B cell (primary cell): ENCODE measurements at regions not wholly inside any gene's neighbourhood (a gene's known extent, or its start where the extent isn't known, plus 50 kb on each side); places are given as distances from the start of the nearest gene placed in this dataset.
"Not testable (repeated sequence)": the region's sequence is repeated elsewhere in the genome, so short reads cannot be mapped to it uniquely, and the experiment has no call there.

Experiments
- ATAC-seq: fragments of 200-7000 bp; cut with Tn5 transposase; one replicate; pipeline ENCODE4 v1.10.0; 2021; ENCODE audit warnings: low read depth, mild to moderate bottlenecking, moderate number of reproducible peaks, moderate library complexity
- CTCF ChIA-PET: fragments of 350-600 bp; sonication (Branson Sonifier 250); formaldehyde crosslinking; loops from one replicate; lab custom pipeline; 2021; ENCODE audit warnings: antibody characterized with exemption, inconsistent platforms; lab: Charles Lee
- POLR2A ChIA-PET: fragments of 350-600 bp; sonication (Branson Sonifier 250); formaldehyde crosslinking; loops from one replicate; lab custom pipeline; 2021; ENCODE audit warnings: antibody characterized with exemption; lab: Charles Lee
- DNase-seq: peaks from one replicate; pipeline ENCODE4 v3.0.0; 2013
- H2AFZ ChIP-seq: 2 replicates; pipeline ENCODE4 v1.6.1; 2012; ENCODE audit warnings: mild to moderate bottlenecking, low read depth, low read length; ENCODE audit not compliant: insufficient read depth, poor library complexity, severe bottlenecking
- H3K27ac ChIP-seq, 2 donors: 1 replicate in 1 of 2; 2 replicates in 1 of 2; pipeline ENCODE4 v1.5.1; 2012 to 2013; ENCODE audit warnings: low read length in 2 of 2, mild to moderate bottlenecking in 2 of 2, moderate library complexity in 1 of 2
- H3K27me3 ChIP-seq, 4 experiments: fragments of 200-600 bp in 1 of 4; sonication (generic) in 1 of 4; replicated peaks in 1 of 4; 1 replicate in 2 of 4; 2 replicates in 2 of 4; pipeline versions ENCODE4 v1.6.1 to v1.7.0; 2013 to 2016; ENCODE audit warnings: low read length in 3 of 4, mild to moderate bottlenecking in 2 of 4, mixed read lengths in 1 of 4, moderate library complexity in 1 of 4; ENCODE audit not compliant: insufficient read depth in 4 of 4, control insufficient read depth in 3 of 4; ENCODE audit errors: control extremely low read depth in 1 of 4
- H3K36me3 ChIP-seq, 2 experiments: replicated peaks in 1 of 2; 1 replicate in 1 of 2; 2 replicates in 1 of 2; pipeline versions ENCODE4 v1.6.1 to v1.7.1; 2013; ENCODE audit warnings: low read length in 1 of 2; ENCODE audit not compliant: insufficient read depth in 2 of 2, control insufficient read depth in 1 of 2; ENCODE audit errors: control extremely low read depth in 1 of 2, extremely low read depth in 1 of 2
- H3K4me1 ChIP-seq, 2 donors: fragments of 200-600 bp in 1 of 2; sonication (generic) in 1 of 2; 1 replicate in 1 of 2; 2 replicates in 1 of 2; pipeline versions ENCODE4 v1.5.1 to v1.6.1; 2013 to 2017; ENCODE audit warnings: low read length in 2 of 2; ENCODE audit not compliant: control insufficient read depth in 2 of 2, insufficient read depth in 2 of 2
- H3K4me2 ChIP-seq: replicated peaks from 2 replicates; pipeline ENCODE3; 2012; ENCODE audit warnings: mild to moderate bottlenecking, low read depth, low read length; ENCODE audit not compliant: poor library complexity, severe bottlenecking
- H3K4me3 ChIP-seq, 5 experiments: fragments of 200-600 bp in 1 of 5; sonication (generic) in 1 of 5; 1 replicate in 3 of 5; 2 replicates in 2 of 5; pipeline versions ENCODE4 v1.5.1 to v1.7.0; 2011 to 2016; ENCODE audit warnings: low read length in 4 of 5, mild to moderate bottlenecking in 4 of 5, low read depth in 2 of 5, control low read depth in 1 of 5, moderate library complexity in 1 of 5; ENCODE audit not compliant: insufficient read depth in 1 of 5; ENCODE audit errors: control extremely low read depth in 1 of 5, extremely low read depth in 1 of 5
- H3K79me2 ChIP-seq: fragments of 200-600 bp; sonication (generic); one replicate; pipeline ENCODE4 v1.6.0; 2016; ENCODE audit warnings: low read length; ENCODE audit not compliant: control insufficient read depth, insufficient read depth
- H3K9ac ChIP-seq: fragments of 200-600 bp; sonication (generic); 2 replicates; pipeline ENCODE4 v1.6.1; 2017; ENCODE audit warnings: mild to moderate bottlenecking, low read length, moderate library complexity
- H3K9me3 ChIP-seq, 3 donors: one replicate each; pipeline versions ENCODE4 v1.6.1 to v1.7.1; 2013; ENCODE audit warnings: low read length in 2 of 3; ENCODE audit not compliant: control insufficient read depth in 2 of 3, insufficient read depth in 1 of 3; ENCODE audit errors: control extremely low read depth in 1 of 3
- H4K20me1 ChIP-seq: 2 replicates; pipeline ENCODE4 v1.6.0; 2012; ENCODE audit warnings: mild to moderate bottlenecking, low read length; ENCODE audit not compliant: insufficient read depth, control insufficient read depth, poor library complexity, severe bottlenecking
- H3K27ac Mint-ChIP-seq: one replicate; pipeline ENCODE4 v1.8.0; 2021; ENCODE audit warnings: mixed read lengths
- H3K27me3 Mint-ChIP-seq: one replicate; pipeline ENCODE4 v1.8.0; 2021; ENCODE audit warnings: mixed read lengths
- H3K4me1 Mint-ChIP-seq: one replicate; pipeline ENCODE4 v1.8.0; 2021; ENCODE audit warnings: mixed read lengths
- H3K4me3 Mint-ChIP-seq: one replicate; pipeline ENCODE4 v1.8.0; 2021; ENCODE audit warnings: mixed read lengths
- H3K9me3 Mint-ChIP-seq: one replicate; pipeline ENCODE4 v1.8.0; 2022; ENCODE audit warnings: mixed read lengths; ENCODE audit not compliant: insufficient read depth
- CTCF ChIP-seq: fragments of 200-600 bp; IDR thresholded peaks from one replicate; pipeline ENCODE4 v1.8.0; 2022; ENCODE audit warnings: antibody characterized with exemption, mild to moderate bottlenecking
- EZH2 ChIP-seq: IDR thresholded peaks from 2 replicates; pipeline ENCODE4 v1.6.1; 2012; ENCODE audit warnings: borderline replicate concordance, low read depth, mild to moderate bottlenecking, moderate library complexity, low read length; ENCODE audit not compliant: insufficient read depth, poor library complexity, severe bottlenecking
- WGBS: methylation state at CpG from one replicate; pipeline ENCODE4 v1.1.5; 2013; ENCODE audit warnings: missing lambda C conversion rate; ENCODE audit not compliant: insufficient coverage; 5-methylcytosine and 5-hydroxymethylcytosine counted together
- intact Hi-C: fragments of 100-400 bp; cut with micrococcal nuclease; formaldehyde crosslinking; loops from one replicate; pipeline ENCODE4 v1.10.0; 2022

DNA sequence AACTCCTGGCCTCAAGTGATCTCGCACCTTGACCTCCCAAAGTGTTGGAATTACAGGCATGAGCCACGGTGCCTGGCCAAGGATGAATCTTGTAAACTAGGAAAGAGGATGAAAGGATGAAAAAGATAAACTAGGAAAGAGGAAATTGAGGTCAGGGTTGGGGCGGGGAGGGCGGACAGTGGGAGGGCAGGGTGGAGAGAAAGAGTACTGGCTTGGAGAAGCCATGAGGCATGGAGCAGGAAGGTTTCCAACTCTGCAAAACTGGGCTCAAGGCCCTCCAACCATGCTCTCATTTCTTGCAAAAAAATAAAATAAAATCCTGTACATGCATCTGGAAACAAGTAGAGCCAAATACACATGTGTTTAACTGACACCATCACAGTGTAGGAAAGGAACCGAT is 256.6 kb upstream of the SGK1 start:
- Histone ChIP-seq H3K27ac (no peak overlapping the region), H3K4me1 (peaks cover 0 to 7% of the 10 kb centered on the region in 2 donors), H3K9me3 (no peaks in the 10 kb centered on the region), H2AFZ (no peak overlapping the region), H3K79me2 (no peaks in the 10 kb centered on the region), H3K4me2 (no peak overlapping the region), H3K27me3 (no peaks in the 10 kb centered on the region), H3K36me3 (no peaks in the 10 kb centered on the region), H3K9ac (no peak overlapping the region), H3K4me3 (no peak overlapping the region), H4K20me1 (no peaks in the 10 kb centered on the region)
- ATAC-seq (no peak), DNase-seq (no peak)
- CTCF ChIA-PET = no interaction called here
- Mint-ChIP-seq H3K27ac (no peak overlapping the region), H3K4me1 (peaks cover 7% of the 10 kb centered on the region), H3K4me3 (no peak overlapping the region), H3K9me3 (no peaks in the 10 kb centered on the region), H3K27me3 (peaks cover 7% of the 10 kb centered on the region)
- no peak for TF ChIP-seq CTCF
- no peak for TF ChIP-seq EZH2
- POLR2A ChIA-PET = no interaction called here
- intact Hi-C loops = no loop called here
- 50% methylated on average over 2 of the region's 5 CpGs for WGBS

DNA sequence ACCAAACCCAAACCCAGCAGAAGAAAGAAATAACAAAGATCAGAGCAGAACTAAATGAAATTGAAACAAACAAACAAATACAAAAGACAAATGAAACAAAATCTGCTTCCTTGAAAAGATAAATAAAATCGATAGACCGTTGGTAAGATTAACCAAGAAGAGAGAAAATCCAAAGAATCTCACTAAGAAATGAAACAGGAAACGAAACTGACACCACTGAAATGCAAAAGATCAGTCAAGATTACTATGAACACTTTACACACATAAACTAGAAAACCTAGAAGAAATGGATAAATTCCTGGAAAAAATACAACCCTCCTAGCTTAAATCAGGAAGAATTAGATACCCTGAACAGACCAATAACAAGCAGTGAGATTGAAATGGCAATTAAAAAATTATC is 252.1 kb upstream of the SGK1 start:
- H3K79me2 ChIP-seq, H2AFZ ChIP-seq, intact Hi-C loops, ATAC-seq, H3K27ac Mint-ChIP-seq, H3K27ac ChIP-seq, H3K27me3 ChIP-seq, H3K27me3 Mint-ChIP-seq, POLR2A ChIA-PET, H3K4me1 ChIP-seq, H3K9me3 Mint-ChIP-seq, H3K36me3 ChIP-seq, CTCF ChIA-PET, H3K9me3 ChIP-seq, H4K20me1 ChIP-seq: not testable (repeated sequence)
- Histone ChIP-seq H3K4me2 (peak overlapping the region; percentile 44), H3K4me3 (peak overlapping the region in 1 of 5 experiments; percentile 15), H3K9ac (peak overlapping the region; percentile 25)
- Mint-ChIP-seq H3K4me3 (peak overlapping the region; percentile 42), H3K4me1 (peaks cover 10% of the 10 kb centered on the region)
- WGBS = no CpG with 5 or more reads among the region's 3 CpGs
- DNase-seq = peak; percentile 28
